ENCODE measurements at regions not wholly inside any gene's neighbourhood (a gene's known extent, or its start where the extent isn't known, plus 50 kb on each side); places are given as distances from the start of the nearest gene placed in this dataset.

- Histone ChIP-seq H3K27me3 (no peaks in the 10 kb centered on the region), H3K9me3 (no peaks in the 10 kb centered on the region), H3K36me3 (no peaks in the 10 kb centered on the region), H3K4me1 (no peaks in the 10 kb centered on the region), H3K27ac (no peak overlapping the region), H3K4me3 (no peak overlapping the region)
- no peak for TF ChIP-seq EP300 (IDR thresholded peaks at IDR 0.05)
- no peak for TF ChIP-seq POLR2A (IDR thresholded peaks at IDR 0.05)
- TF ChIP-seq, protein P1, sequence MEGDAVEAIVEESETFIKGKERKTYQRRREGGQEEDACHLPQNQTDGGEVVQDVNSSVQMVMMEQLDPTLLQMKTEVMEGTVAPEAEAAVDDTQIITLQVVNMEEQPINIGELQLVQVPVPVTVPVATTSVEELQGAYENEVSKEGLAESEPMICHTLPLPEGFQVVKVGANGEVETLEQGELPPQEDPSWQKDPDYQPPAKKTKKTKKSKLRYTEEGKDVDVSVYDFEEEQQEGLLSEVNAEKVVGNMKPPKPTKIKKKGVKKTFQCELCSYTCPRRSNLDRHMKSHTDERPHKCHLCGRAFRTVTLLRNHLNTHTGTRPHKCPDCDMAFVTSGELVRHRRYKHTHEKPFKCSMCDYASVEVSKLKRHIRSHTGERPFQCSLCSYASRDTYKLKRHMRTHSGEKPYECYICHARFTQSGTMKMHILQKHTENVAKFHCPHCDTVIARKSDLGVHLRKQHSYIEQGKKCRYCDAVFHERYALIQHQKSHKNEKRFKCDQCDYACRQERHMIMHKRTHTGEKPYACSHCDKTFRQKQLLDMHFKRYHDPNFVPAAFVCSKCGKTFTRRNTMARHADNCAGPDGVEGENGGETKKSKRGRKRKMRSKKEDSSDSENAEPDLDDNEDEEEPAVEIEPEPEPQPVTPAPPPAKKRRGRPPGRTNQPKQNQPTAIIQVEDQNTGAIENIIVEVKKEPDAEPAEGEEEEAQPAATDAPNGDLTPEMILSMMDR (IDR thresholded peaks at IDR 0.05) = no peak
- no peak for TF ChIP-seq POLR2AphosphoS5 (IDR thresholded peaks at IDR 0.05)
- DNase-seq = no peak
- WGBS, 5 donors = 39 to 62% (median 41%) methylated on average over 2 of the region's 2 CpGs
- intact Hi-C loops (cut with DNase I; ENCODE audit: low total_unique reads) = no loop called here
These were observed 191.5 kb downstream of the RAD51AP2 start for GRCh38 chr2:17326717-17327116.

DNA sequence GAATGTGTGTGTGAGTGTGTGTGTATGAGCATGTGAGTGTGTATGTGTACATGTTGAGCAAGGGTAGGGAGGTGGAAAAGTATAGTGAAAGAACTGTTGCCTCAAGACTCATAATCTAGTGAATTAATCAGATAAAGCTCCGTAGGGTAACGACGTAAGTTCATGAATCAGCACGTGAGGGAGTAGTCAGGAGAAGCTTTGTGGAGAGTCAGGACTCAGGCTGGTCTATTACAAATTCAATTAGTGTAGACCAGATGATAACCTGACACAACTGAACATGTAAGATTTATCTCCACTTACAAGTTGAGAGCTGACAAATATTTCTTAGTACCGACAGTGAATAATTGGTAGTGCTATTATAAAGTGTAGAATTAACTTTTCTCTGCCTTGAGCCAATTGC lies 194.5 kb downstream of the RAD51AP2 start:
- no peaks in the 10 kb centered on the region for H3K36me3 ChIP-seq
- no peaks in the 10 kb centered on the region for H3K27me3 ChIP-seq
- TF ChIP-seq, protein P1 (IDR thresholded peaks at IDR 0.05) = no peak
- no peak for TF ChIP-seq POLR2A (IDR thresholded peaks at IDR 0.05)
- no peak for TF ChIP-seq POLR2AphosphoS5 (IDR thresholded peaks at IDR 0.05)
- TF ChIP-seq EP300 (IDR thresholded peaks at IDR 0.05) = no peak
- intact Hi-C loops (cut with DNase I; ENCODE audit: low total_unique reads) = no loop called here
- DNase-seq = no peak
- no peak overlapping the region for H3K27ac ChIP-seq
- WGBS, 5 donors = 45 to 61% (median 57%) methylated on average over 5 of the region's 5 CpGs
- no peaks in the 10 kb centered on the region for H3K9me3 ChIP-seq
- no peaks in the 10 kb centered on the region for H3K4me1 ChIP-seq
- no peak overlapping the region for H3K4me3 ChIP-seq

GRCh38 chr2:17322461-17322860 lies 195.8 kb downstream of the RAD51AP2 start:
- TF ChIP-seq POLR2AphosphoS5 (IDR thresholded peaks at IDR 0.05) (no peak), EP300 (IDR thresholded peaks at IDR 0.05) (no peak), POLR2A (IDR thresholded peaks at IDR 0.05) (no peak)
- TF ChIP-seq, protein P1 (IDR thresholded peaks at IDR 0.05) = no peak
- H3K9me3 ChIP-seq = no peaks in the 10 kb centered on the region
- H3K4me1 ChIP-seq = no peaks in the 10 kb centered on the region
- no peak overlapping the region for H3K4me3 ChIP-seq
- no peaks in the 10 kb centered on the region for H3K36me3 ChIP-seq
- H3K27ac ChIP-seq = no peak overlapping the region
- 46 to 94% (median 90%) methylated on average over 2 of the region's 2 CpGs for WGBS, 5 donors
- no peak for DNase-seq
- no peaks in the 10 kb centered on the region for H3K27me3 ChIP-seq
- intact Hi-C loops (cut with DNase I; ENCODE audit: low total_unique reads) = no loop called here

DNA sequence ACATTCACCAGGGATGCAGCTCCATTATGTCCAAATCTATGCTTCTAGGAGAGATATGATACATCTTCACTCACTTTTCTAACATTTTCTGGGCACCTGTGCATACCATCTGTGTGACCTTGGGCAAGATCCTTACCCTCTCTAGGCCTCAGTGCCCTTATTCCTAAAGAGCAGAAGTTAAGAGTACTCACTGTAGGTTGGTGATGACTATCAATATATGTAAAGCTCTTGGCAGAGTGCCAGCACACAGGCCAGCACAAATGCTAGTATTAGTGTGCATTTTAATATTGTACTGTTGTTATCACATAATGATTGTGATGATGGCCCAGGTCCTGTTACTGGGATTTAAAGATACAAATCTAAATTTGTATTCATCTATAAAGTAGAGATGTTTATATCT lies 199.2 kb downstream of the RAD51AP2 start:
- Histone ChIP-seq H3K4me1 (no peaks in the 10 kb centered on the region), H3K27ac (no peak overlapping the region)
- intact Hi-C loops (cut with DNase I; ENCODE audit: low total_unique reads) = no loop called here

More for the DNA sequence above, 199.2 kb downstream of the RAD51AP2 start:
- DNase-seq = no peak
- TF ChIP-seq, protein P1 (IDR thresholded peaks at IDR 0.05) = no peak
- no peak for TF ChIP-seq EP300 (IDR thresholded peaks at IDR 0.05)
- TF ChIP-seq POLR2AphosphoS5 (IDR thresholded peaks at IDR 0.05) = no peak
- no peak for TF ChIP-seq POLR2A (IDR thresholded peaks at IDR 0.05)
- Histone ChIP-seq H3K36me3 (no peaks in the 10 kb centered on the region), H3K4me3 (no peak overlapping the region), H3K27me3 (no peaks in the 10 kb centered on the region), H3K9me3 (no peaks in the 10 kb centered on the region)

All from stomach (tissue), 8 donors.